ENCODE measurements at regions not wholly inside any gene's neighbourhood (a gene's known extent, or its start where the extent isn't known, plus 50 kb on each side); places are given as distances from the start of the nearest gene placed in this dataset.

GRCh38 chr14:64640839-64641238, 63.4 kb upstream of the PLEKHG3 start:
- Histone ChIP-seq H3K18ac (ENCODE audit: insufficient read length, low read depth, low read length) (no peak overlapping the region), H3K27ac (ENCODE audit: insufficient read length, low read depth, low read length) (no peak overlapping the region), H2AK5ac (ENCODE audit: insufficient read length, low read length) (no peak overlapping the region), H4K5ac (ENCODE audit: insufficient read length, low read depth, low read length) (no peak overlapping the region), H3K23ac (ENCODE audit: insufficient read length, low read depth, low read length) (no peak overlapping the region), H3K79me2 (ENCODE audit: insufficient read depth, low read length) (no peaks in the 10 kb centered on the region), H3K9ac (ENCODE audit: extremely low read depth, insufficient read length, low read length) (no peak overlapping the region), H3T11ph (ENCODE audit: low read length) (no peak overlapping the region), H2BK120ac (ENCODE audit: low read depth, low read length, poor library complexity, severe bottlenecking) (no peak overlapping the region), H4K91ac (ENCODE audit: insufficient read length, low read depth, low read length) (no peak overlapping the region), H4K8ac (replicated peaks; ENCODE audit: insufficient read length, low read depth, low read length) (no peak overlapping the region), H3K4ac (ENCODE audit: low read depth, low read length) (no peak overlapping the region), H3K56ac (ENCODE audit: insufficient read length, low read depth, low read length) (no peak overlapping the region), H3K9me3 (ENCODE audit: control insufficient read depth, low read depth, low read length) (no peaks in the 10 kb centered on the region), H3K27me3 (ENCODE audit: insufficient read depth, low read length) (no peaks in the 10 kb centered on the region), H2BK15ac (ENCODE audit: low read depth, low read length) (no peak overlapping the region), H3K23me2 (ENCODE audit: insufficient read length, low read depth, low read length, poor library complexity, severe bottlenecking) (no peaks in the 10 kb centered on the region), H4K20me1 (ENCODE audit: control insufficient read depth, insufficient read depth, insufficient read length) (no peaks in the 10 kb centered on the region), H3K14ac (ENCODE audit: insufficient read depth, low read length) (no peak overlapping the region), H3K4me1 (ENCODE audit: insufficient read depth, low read length) (peaks cover 7% of the 10 kb centered on the region; the same call in 1 of the 2 replicates), H3K4me2 (ENCODE audit: insufficient read depth, insufficient read length, low read length) (no peak overlapping the region), H2BK5ac (ENCODE audit: insufficient read length, low read length) (no peak overlapping the region), H2BK12ac (ENCODE audit: insufficient read length, low read depth, low read length) (no peak overlapping the region), H2AFZ (ENCODE audit: low read length) (no peak overlapping the region), H3K79me1 (ENCODE audit: insufficient read depth, low read depth, low read length, poor library complexity, severe bottlenecking) (no peaks in the 10 kb centered on the region), H2BK20ac (ENCODE audit: low read depth, low read length, poor library complexity, severe bottlenecking) (no peak overlapping the region)
- H3K9me3 Mint-ChIP-seq: peaks cover 8 to 9% of the 10 kb centered on the region in 2 experiments
- peaks cover 7 to 8% (median 8%) of the 10 kb centered on the region in 3 experiments; a peak in 6 of 7 replicates for H3K36me3 Mint-ChIP-seq (ENCODE audit: insufficient read depth in 1 of 3, low read depth in 3 of 3)
- TF ChIP-seq CTCF (conservative IDR thresholded peaks at IDR 0.05): no peak
- H3K4me3 Mint-ChIP-seq: no peak overlapping the region
- peaks cover 25 to 33% of the 10 kb centered on the region in 2 experiments for H3K4me1 Mint-ChIP-seq
- no peak overlapping the region for H3K27ac Mint-ChIP-seq
- no peak for DNase-seq
- H3K27me3 Mint-ChIP-seq (ENCODE audit: low read depth): no peaks in the 10 kb centered on the region; the same call in none of the 2 replicates
- WGBS (ENCODE audit: extremely low coverage, insufficient read length, low lambda C conversion rate): no CpG with 5 or more reads among the region's 1 CpG
